HG03280 (cell line): ENCODE measurements at regions not wholly inside any gene's neighbourhood (a gene's known extent, or its start where the extent isn't known, plus 50 kb on each side); places are given as distances from the start of the nearest gene placed in this dataset.
"Not testable (repeated sequence)": the region's sequence is repeated elsewhere in the genome, so short reads cannot be mapped to it uniquely, and the experiment has no call there.

ENCODE experiments used
- ATAC-seq: cut with Tn5 transposase; IDR thresholded peaks from one replicate; pipeline ENCODE4 v1.9.1; 2021; ENCODE audit warnings: mild to moderate bottlenecking, moderate library complexity; ENCODE audit not compliant: unreplicated experiment

DNA sequence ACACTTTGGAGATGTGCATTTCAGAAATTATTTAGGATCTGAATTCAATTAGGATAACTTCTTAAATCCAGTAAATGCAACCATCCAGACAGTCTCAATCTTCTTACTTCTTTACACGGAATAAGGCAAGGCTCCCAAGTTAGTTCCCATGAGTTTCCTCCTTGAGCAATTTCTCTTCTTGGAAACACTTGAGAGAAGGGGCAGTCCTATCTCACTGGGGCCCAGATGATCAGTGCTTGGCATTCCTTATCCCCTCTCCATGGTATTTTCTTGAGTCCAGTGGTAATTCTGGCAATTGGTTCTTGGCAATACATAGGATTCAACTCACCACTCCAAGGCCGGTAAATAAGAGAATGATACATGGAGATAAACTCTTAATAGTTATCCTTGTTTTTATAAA, 87.1 kb upstream of the PTHLH start:
- no peak for ATAC-seq

- ATAC-seq, result no peak
Observed at GRCh38 chr12:28060871-28061270, 88.3 kb upstream of the PTHLH start.

- ATAC-seq, result no peak
Observed at GRCh38 chr12:28063355-28063880, 90.9 kb upstream of the PTHLH start.

- no peak for ATAC-seq
Observed at GRCh38 chr12:28065374-28065773, 92.8 kb upstream of the PTHLH start.

DNA sequence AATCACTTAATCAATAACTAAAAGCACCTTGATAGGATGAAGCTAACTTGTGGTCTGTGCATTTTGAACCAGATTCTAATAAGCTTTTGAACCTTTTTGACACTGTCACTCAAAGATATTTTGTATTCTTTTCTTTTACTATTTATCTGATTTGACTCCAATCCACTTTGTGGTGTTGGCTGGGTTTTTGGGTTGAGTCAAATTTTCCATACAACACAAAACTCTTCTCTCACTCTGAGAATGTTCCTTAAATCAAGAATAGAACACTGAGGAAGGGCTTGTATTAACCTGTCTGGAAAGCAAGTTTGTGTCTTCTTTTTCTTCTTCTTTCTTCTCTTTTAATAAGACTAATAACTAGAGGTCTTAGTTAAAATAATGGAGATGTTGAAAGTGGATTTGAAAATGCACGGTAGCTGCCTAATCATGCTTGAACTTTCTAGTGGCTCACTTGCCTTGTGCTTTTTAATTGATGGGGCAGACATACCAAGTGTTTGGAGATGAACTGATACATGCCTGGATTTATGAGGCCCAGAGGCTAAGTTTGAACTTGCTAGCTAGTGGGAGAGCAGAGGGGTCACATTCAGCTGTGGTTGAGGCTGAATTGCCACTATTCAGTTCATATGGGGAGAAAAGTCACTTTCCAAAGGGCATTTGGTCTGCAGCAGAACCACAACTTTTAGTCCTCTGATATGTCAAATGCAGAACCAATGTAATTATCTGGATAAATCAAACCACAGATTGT, 93.5 kb upstream of the PTHLH start:
- ATAC-seq, result no peak

GRCh38 chr12:28066879-28067278, 94.3 kb upstream of the PTHLH start:
- ATAC-seq, result no peak

GRCh38 chr12:28068467-28068866, 95.9 kb upstream of the PTHLH start:
- no peak for ATAC-seq

DNA sequence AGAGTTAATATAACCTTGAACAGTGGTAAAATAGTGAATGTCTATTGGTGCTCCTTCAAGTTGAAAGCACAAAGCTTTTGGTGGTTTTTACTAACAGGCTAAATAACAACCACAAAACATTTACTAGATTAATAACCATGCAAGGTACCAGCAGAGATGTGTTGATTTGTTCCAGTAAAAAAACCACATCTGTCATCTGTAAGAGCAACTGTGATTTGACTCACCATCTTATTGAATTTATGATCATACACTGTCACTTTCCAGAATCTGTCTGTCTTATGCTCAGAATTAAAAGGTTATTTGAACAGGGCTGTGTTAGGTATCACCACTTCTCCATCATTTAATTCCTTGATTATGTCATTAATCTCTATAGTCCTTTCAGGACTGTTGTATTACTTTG, 107.0 kb upstream of the PTHLH start:
- no peak for ATAC-seq

- ATAC-seq, result no peak
Observed at GRCh38 chr12:28082096-28082495, 108.2 kb upstream of the CCDC91 start.

DNA sequence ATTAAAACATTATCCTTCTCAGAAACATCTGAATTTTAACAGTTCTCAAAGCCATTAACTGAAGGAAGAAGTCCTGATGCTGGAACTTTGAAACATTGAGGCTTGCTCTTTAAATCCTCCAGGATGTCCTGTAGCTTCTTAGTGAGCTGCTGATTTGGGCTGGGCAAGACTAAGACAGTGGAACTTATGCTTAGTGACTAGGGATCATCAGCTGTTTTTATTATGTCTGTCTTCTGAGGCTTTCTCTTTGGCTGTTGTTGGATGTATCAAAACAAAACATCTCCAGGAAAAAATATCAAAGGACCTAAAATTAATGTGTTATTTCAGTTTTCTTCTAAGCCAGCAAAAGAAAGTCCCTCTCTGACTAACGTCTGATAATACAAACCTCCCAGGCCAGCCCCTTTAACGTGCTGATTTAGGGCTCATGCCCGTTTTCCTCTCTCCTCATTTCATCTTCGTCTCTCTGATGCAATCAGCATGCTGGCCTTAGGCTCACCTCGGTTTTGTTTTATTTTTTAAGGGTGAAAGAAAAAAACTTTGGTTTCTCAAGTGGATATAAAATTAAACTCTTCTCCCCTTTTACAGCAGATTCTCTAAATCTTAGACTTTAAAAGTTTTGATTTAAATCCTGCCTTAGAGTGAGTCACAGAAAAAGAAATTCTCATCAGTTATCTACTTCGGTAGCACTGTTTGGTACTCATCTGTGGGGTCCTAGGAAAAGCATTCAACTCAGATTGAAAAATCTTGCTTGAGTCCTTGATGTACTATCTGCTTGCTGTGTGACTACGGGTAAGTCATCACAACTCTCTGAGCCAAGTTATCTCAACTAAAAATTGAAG, 106.2 kb upstream of the CCDC91 start:
- ATAC-seq, result no peak

GRCh38 chr12:28086521-28087155, 103.6 kb upstream of the CCDC91 start:
- ATAC-seq, result peak; percentile 64

DNA sequence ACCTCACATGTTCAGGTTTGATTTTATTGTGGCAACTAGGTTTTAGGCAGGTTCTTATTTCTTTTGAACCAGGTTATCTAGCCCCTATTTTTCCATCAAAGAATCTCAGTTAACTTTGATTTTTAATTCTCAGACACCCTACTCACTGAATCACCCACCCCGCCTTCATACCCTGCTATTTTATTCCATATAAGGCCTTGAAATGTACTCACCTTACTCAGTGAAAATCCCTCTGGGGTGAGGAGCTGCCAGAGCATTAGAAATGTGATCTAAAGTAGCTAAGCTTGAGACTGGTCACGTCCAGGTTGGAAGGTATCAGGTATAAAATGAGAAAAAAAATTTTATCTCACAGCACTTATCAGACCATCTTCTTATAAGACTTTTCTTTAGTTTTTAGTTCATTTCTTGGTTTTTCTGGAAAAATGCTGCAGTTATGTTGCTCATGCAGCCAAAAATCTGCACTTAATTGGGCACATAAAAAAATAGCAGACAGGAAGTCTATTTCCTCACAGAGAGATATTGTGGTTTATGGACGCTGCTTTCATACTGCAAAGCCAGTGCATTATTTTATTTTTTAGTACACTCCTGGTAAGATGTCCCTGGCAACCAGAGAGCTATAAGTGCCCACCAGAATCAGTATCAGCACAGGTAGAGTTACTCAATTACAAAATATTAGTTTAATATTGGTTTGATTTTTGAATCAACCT, 101.5 kb upstream of the CCDC91 start:
- no peak for ATAC-seq

DNA sequence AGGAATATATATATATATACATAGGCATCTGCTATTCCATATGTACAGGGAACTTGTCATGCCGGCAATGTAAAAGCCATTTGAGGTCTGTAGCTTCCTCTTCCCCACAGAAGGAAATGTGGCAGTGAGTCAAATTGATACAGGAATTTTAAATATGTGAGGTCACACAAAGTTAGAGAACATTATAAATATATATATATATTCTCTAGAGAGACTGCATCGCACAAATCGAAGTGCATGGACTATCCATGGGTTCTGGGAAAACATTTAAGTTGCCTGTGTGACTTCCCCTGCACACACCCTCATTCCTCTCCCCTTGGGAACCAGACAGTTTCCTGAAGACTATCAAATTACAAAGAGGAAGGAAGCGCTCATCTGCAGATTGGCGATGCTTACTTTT, 100.9 kb upstream of the CCDC91 start:
- no peak for ATAC-seq

- no peak for ATAC-seq
Observed at GRCh38 chr12:28090835-28091234, 99.4 kb upstream of the CCDC91 start.

GRCh38 chr12:28092396-28092795, 97.9 kb upstream of the CCDC91 start:
- no peak for ATAC-seq

DNA sequence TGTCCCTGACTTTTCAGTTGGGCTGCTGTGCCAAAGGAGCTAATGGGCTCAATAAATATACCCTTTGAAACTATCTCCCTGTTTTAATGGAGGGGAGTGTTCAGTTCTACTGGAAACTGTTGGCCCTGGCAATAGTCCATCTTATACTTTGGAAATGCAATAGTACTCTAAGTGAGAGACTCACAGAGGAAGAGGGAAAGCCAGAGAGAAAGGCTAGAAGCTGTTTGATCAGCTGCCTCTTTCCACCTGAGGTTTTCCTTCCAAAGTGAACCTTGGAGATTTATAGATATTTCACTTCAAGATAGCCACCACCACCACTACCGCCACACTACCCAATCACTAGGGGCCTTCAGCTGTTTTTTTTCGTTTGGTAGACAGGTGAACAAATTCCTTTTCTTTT, 93.6 kb upstream of the CCDC91 start:
- ATAC-seq, result no peak

DNA sequence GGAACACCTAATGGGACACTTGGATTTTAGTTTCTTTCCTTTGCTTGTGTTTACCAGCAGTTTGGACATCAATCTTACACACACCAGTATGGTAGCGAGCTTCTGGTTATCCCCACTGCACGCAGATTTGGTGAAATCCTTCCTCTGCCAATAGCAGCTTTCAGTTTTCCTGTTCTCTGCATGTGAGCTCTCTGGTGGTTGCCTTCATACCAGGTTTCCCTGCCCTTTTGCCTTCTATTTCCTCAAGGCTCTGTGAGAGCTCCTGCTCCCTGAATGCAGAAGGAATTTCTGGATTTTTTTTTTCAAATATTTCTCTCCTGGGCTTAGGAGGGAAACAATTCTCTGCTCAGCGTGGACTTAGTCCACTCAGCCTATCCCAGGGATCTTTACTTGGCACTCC, 93.0 kb upstream of the CCDC91 start:
- no peak for ATAC-seq

GRCh38 chr12:28099245-28099644, 91.0 kb upstream of the CCDC91 start:
- ATAC-seq, result not testable (repeated sequence)

GRCh38 chr12:28099871-28100270, 90.4 kb upstream of the CCDC91 start:
- ATAC-seq, result no peak

GRCh38 chr12:28100717-28101116, 89.5 kb upstream of the CCDC91 start:
- ATAC-seq, result no peak

GRCh38 chr12:28104316-28104715, 85.9 kb upstream of the CCDC91 start:
- ATAC-seq, result no peak
